ENCODE measurements at regions not wholly inside any gene's neighbourhood (a gene's known extent, or its start where the extent isn't known, plus 50 kb on each side); places are given as distances from the start of the nearest gene placed in this dataset.

DNA sequence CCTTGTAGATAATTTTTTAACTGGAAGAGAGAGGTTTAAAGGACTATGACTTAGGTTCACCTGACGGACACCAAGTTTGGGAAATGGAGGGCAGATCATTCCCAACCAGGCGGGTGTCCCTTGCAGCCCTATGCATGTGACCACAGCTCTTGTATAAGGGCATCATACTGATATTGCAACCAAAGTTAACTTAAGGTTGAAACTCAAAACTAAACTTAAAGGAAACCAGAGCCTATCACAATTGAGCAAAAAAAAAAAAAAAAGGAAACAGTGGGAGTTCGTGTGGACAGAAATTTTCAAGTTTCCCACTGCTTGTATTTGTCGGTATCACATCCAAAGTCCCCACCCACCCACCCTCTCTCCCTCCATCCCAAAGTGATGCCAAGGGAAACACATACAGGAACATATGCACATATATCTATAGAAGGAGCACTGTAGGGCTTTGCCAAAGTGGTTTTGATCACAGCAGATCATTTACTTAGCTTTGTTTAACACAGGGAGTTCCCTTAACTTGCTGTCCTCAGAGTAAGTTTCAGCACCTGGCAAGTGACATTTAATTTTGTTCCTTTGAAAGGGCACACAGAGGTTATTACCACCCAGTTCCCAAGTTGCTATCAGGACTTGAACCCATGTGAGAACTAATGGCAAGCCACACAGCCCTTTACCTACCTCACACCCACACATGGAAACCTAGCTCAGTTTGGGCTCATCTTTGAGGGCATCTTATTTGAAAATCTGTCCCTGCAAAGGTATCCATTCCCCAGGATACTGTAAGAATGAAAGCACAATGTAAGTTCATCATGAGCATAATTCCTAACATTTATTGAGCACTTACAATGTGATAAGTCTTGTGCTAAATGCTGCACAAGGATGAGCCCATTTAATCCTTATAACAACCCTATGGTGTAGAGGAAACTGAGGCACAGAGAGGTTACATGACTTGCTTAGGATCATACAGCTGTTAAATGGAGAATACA lies 204.5 kb upstream of the CMC1 start:
- TF ChIP-seq, protein P1, sequence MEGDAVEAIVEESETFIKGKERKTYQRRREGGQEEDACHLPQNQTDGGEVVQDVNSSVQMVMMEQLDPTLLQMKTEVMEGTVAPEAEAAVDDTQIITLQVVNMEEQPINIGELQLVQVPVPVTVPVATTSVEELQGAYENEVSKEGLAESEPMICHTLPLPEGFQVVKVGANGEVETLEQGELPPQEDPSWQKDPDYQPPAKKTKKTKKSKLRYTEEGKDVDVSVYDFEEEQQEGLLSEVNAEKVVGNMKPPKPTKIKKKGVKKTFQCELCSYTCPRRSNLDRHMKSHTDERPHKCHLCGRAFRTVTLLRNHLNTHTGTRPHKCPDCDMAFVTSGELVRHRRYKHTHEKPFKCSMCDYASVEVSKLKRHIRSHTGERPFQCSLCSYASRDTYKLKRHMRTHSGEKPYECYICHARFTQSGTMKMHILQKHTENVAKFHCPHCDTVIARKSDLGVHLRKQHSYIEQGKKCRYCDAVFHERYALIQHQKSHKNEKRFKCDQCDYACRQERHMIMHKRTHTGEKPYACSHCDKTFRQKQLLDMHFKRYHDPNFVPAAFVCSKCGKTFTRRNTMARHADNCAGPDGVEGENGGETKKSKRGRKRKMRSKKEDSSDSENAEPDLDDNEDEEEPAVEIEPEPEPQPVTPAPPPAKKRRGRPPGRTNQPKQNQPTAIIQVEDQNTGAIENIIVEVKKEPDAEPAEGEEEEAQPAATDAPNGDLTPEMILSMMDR (IDR thresholded peaks at IDR 0.05) = no peak
- TF ChIP-seq POLR2A (IDR thresholded peaks at IDR 0.05) = no peak

Measured in uterus (tissue), 2 donors.